Vagina (tissue), 2 donors: ENCODE measurements at regions not wholly inside any gene's neighbourhood (a gene's known extent, or its start where the extent isn't known, plus 50 kb on each side); places are given as distances from the start of the nearest gene placed in this dataset.

Experiments used
- POLR2A ChIP-seq, 2 donors: fragments of 450-650 bp; IDR thresholded peaks; one replicate each; pipeline ENCODE4 v1.6.1; 2017; ENCODE audit warnings: antibody characterized with exemption in 2 of 2, mild to moderate bottlenecking in 2 of 2, moderate library complexity in 2 of 2
- POLR2AphosphoS5 ChIP-seq, 2 donors: sonication (generic); formaldehyde crosslinking; IDR thresholded peaks; one replicate each; pipeline ENCODE4 v1.9.0; 2017; ENCODE audit warnings: antibody characterized with exemption in 2 of 2, mild to moderate bottlenecking in 2 of 2, low read depth in 1 of 2; ENCODE audit not compliant: insufficient read depth in 1 of 2

- TF ChIP-seq POLR2AphosphoS5 (IDR thresholded peaks at IDR 0.05; ENCODE audit: insufficient read depth in 1 of 2, low read depth in 1 of 2) (no peak), POLR2A (IDR thresholded peaks at IDR 0.05) (no peak)
These were observed 197.6 kb downstream of the MAF start for GRCh38 chr16:79402920-79403319.
